ENCODE measurements at regions not wholly inside any gene's neighbourhood (a gene's known extent, or its start where the extent isn't known, plus 50 kb on each side); places are given as distances from the start of the nearest gene placed in this dataset.

GRCh38 chr21:14757533-14758327 is 211.6 kb upstream of the SAMSN1 start:
- H3K27me3 ChIP-seq (ENCODE audit: control insufficient read depth, insufficient read depth, low read length) = no peaks in the 10 kb centered on the region
- H3K4me1 ChIP-seq (ENCODE audit: control insufficient read depth, extremely low read depth, insufficient read depth, low read length) = no peaks in the 10 kb centered on the region
- TF ChIP-seq EZH2 (IDR thresholded peaks at IDR 0.05; ENCODE audit: low read length, missing control alignments) = no peak
- TF ChIP-seq, protein P1, sequence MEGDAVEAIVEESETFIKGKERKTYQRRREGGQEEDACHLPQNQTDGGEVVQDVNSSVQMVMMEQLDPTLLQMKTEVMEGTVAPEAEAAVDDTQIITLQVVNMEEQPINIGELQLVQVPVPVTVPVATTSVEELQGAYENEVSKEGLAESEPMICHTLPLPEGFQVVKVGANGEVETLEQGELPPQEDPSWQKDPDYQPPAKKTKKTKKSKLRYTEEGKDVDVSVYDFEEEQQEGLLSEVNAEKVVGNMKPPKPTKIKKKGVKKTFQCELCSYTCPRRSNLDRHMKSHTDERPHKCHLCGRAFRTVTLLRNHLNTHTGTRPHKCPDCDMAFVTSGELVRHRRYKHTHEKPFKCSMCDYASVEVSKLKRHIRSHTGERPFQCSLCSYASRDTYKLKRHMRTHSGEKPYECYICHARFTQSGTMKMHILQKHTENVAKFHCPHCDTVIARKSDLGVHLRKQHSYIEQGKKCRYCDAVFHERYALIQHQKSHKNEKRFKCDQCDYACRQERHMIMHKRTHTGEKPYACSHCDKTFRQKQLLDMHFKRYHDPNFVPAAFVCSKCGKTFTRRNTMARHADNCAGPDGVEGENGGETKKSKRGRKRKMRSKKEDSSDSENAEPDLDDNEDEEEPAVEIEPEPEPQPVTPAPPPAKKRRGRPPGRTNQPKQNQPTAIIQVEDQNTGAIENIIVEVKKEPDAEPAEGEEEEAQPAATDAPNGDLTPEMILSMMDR (conservative IDR thresholded peaks at IDR 0.05 in 1 of 2, IDR thresholded peaks at IDR 0.05 in 1 of 2; ENCODE audit: low read depth in 1 of 2, low read length in 2 of 2) = no peak
- H2AFZ ChIP-seq (ENCODE audit: low read length) = no peak overlapping the region
- H3K4me3 ChIP-seq (replicated peaks in 1 of 4; ENCODE audit: control extremely low read depth in 1 of 4, insufficient read depth in 1 of 4, low read depth in 3 of 4, low read length in 4 of 4) = no peak overlapping the region
- no peaks in the 10 kb centered on the region for H4K20me1 ChIP-seq (ENCODE audit: control insufficient read depth, extremely low read depth, insufficient read depth, low read length)
- no peaks in the 10 kb centered on the region for H3K79me2 ChIP-seq (ENCODE audit: control insufficient read depth, insufficient read depth, low read length)
- H3K9ac ChIP-seq (ENCODE audit: insufficient read depth, low read length) = no peak overlapping the region
- H3K4me2 ChIP-seq (ENCODE audit: extremely low read depth, insufficient read depth, low read length) = no peak overlapping the region
- DNase-seq (ENCODE audit: low read depth in 2 of 2) = no peak
- no peaks in the 10 kb centered on the region for H3K9me3 ChIP-seq (ENCODE audit: control insufficient read depth, insufficient read depth, low read depth, low read length)
- H3K27ac ChIP-seq (ENCODE audit: insufficient read depth, low read length) = no peak overlapping the region
- no peaks in the 10 kb centered on the region for H3K36me3 ChIP-seq (ENCODE audit: control insufficient read depth, insufficient read depth, low read length)

DNA sequence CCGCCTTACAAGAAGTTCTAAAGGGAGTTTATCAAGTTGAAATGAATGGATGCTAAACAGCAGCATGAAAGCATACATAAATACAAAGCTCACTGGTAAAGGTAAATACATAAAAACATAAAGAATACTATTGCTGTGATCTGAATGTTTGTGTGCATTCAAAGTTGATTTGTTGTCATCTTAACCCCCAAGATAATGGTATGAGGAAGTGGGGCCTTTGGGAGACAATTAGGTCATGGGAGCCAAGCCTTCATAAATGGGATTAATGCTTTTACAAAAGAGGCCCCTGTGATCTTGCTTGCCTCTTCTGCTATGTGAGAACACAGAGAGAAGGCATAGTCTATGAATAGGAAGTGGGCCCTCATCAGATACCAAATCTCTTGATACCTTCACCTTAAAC is 209.0 kb upstream of the SAMSN1 start:
- Histone ChIP-seq H3K27me3 (ENCODE audit: control insufficient read depth, insufficient read depth, low read length) (no peaks in the 10 kb centered on the region), H3K4me2 (ENCODE audit: extremely low read depth, insufficient read depth, low read length) (no peak overlapping the region), H3K36me3 (ENCODE audit: control insufficient read depth, insufficient read depth, low read length) (no peaks in the 10 kb centered on the region), H3K27ac (ENCODE audit: insufficient read depth, low read length) (no peak overlapping the region), H3K9me3 (ENCODE audit: control insufficient read depth, insufficient read depth, low read depth, low read length) (no peaks in the 10 kb centered on the region), H3K79me2 (ENCODE audit: control insufficient read depth, insufficient read depth, low read length) (no peaks in the 10 kb centered on the region), H3K9ac (ENCODE audit: insufficient read depth, low read length) (no peak overlapping the region), H3K4me3 (replicated peaks in 1 of 4; ENCODE audit: control extremely low read depth in 1 of 4, insufficient read depth in 1 of 4, low read depth in 3 of 4, low read length in 4 of 4) (no peak overlapping the region), H3K4me1 (ENCODE audit: control insufficient read depth, extremely low read depth, insufficient read depth, low read length) (no peaks in the 10 kb centered on the region), H4K20me1 (ENCODE audit: control insufficient read depth, extremely low read depth, insufficient read depth, low read length) (no peaks in the 10 kb centered on the region), H2AFZ (ENCODE audit: low read length) (no peak overlapping the region)
- DNase-seq (ENCODE audit: low read depth in 2 of 2) = no peak
- TF ChIP-seq, protein P1 (conservative IDR thresholded peaks at IDR 0.05 in 1 of 2, IDR thresholded peaks at IDR 0.05 in 1 of 2; ENCODE audit: low read depth in 1 of 2, low read length in 2 of 2) = no peak
- TF ChIP-seq EZH2 (IDR thresholded peaks at IDR 0.05; ENCODE audit: low read length, missing control alignments) = no peak

DNA sequence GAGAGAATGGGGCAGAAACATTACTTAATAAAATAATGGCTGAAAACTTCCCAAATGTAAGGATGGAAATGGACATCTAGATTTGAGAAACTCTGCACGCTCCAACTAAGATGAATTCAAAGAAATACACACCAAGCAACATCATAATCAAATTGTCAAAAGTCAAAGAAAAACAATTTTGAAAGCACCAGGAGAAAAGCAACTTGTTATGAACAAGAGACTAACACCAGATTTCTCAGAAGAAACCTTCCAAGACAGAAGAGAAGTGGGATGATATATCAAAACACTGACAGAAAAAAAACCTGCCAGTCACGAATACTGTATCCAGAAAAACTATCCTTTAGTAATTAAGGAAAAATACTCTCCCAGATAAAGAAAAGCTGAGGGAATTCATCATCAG is 208.6 kb upstream of the SAMSN1 start:
- H2AFZ ChIP-seq (ENCODE audit: low read length) = no peak overlapping the region
- H3K9me3 ChIP-seq (ENCODE audit: control insufficient read depth, insufficient read depth, low read depth, low read length) = no peaks in the 10 kb centered on the region
- no peaks in the 10 kb centered on the region for H4K20me1 ChIP-seq (ENCODE audit: control insufficient read depth, extremely low read depth, insufficient read depth, low read length)
- no peaks in the 10 kb centered on the region for H3K79me2 ChIP-seq (ENCODE audit: control insufficient read depth, insufficient read depth, low read length)
- no peaks in the 10 kb centered on the region for H3K4me1 ChIP-seq (ENCODE audit: control insufficient read depth, extremely low read depth, insufficient read depth, low read length)
- DNase-seq (ENCODE audit: low read depth in 2 of 2) = no peak
- no peak overlapping the region for H3K4me2 ChIP-seq (ENCODE audit: extremely low read depth, insufficient read depth, low read length)
- TF ChIP-seq, protein P1 (conservative IDR thresholded peaks at IDR 0.05 in 1 of 2, IDR thresholded peaks at IDR 0.05 in 1 of 2; ENCODE audit: low read depth in 1 of 2, low read length in 2 of 2) = no peak
- no peak for TF ChIP-seq EZH2 (IDR thresholded peaks at IDR 0.05; ENCODE audit: low read length, missing control alignments)
- H3K36me3 ChIP-seq (ENCODE audit: control insufficient read depth, insufficient read depth, low read length) = no peaks in the 10 kb centered on the region
- H3K27me3 ChIP-seq (ENCODE audit: control insufficient read depth, insufficient read depth, low read length) = no peaks in the 10 kb centered on the region
- no peak overlapping the region for H3K9ac ChIP-seq (ENCODE audit: insufficient read depth, low read length)
- no peak overlapping the region for H3K27ac ChIP-seq (ENCODE audit: insufficient read depth, low read length)
- no peak overlapping the region for H3K4me3 ChIP-seq (replicated peaks in 1 of 4; ENCODE audit: control extremely low read depth in 1 of 4, insufficient read depth in 1 of 4, low read depth in 3 of 4, low read length in 4 of 4)

All from fibroblast of lung (primary cell).